ENCODE measurements at regions not wholly inside any gene's neighbourhood (a gene's known extent, or its start where the extent isn't known, plus 50 kb on each side); places are given as distances from the start of the nearest gene placed in this dataset.

DNA sequence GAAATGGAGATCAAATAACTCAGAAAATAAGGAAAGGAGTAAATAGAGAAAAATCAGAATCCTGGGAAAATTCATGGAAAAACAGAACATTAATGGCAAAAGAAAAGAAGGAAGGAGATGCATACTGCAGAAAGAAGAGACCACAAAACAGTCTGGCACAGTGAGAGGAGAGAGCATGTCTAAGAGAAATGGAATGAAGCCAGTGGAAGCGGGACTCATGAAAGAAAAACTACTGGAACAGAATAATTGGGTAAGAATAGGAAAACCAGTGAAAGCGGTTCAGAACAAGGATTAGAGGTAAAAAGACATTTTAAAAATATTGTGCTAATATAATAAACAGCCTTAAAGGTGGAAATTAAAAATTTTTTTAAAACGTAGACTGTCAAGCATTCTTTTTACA lies 93.6 kb upstream of the GREM2 start:
- no peak for TF ChIP-seq POLR2A (IDR thresholded peaks at IDR 0.05)
- TF ChIP-seq, protein P1, sequence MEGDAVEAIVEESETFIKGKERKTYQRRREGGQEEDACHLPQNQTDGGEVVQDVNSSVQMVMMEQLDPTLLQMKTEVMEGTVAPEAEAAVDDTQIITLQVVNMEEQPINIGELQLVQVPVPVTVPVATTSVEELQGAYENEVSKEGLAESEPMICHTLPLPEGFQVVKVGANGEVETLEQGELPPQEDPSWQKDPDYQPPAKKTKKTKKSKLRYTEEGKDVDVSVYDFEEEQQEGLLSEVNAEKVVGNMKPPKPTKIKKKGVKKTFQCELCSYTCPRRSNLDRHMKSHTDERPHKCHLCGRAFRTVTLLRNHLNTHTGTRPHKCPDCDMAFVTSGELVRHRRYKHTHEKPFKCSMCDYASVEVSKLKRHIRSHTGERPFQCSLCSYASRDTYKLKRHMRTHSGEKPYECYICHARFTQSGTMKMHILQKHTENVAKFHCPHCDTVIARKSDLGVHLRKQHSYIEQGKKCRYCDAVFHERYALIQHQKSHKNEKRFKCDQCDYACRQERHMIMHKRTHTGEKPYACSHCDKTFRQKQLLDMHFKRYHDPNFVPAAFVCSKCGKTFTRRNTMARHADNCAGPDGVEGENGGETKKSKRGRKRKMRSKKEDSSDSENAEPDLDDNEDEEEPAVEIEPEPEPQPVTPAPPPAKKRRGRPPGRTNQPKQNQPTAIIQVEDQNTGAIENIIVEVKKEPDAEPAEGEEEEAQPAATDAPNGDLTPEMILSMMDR (IDR thresholded peaks at IDR 0.05), result no peak
- no peaks in the 10 kb centered on the region for H3K4me1 ChIP-seq
- WGBS, 2 donors, result 58 to 72% methylated on average over 3 of the region's 3 CpGs
- no peaks in the 10 kb centered on the region for H3K27me3 ChIP-seq
- intact Hi-C loops (cut with DNase I), result no loop called here
- H3K4me3 ChIP-seq (replicated peaks in 1 of 3), result no peak overlapping the region
- no peaks in the 10 kb centered on the region for H3K9me3 ChIP-seq
- no peak overlapping the region for H3K27ac ChIP-seq
- no peaks in the 10 kb centered on the region for H3K36me3 ChIP-seq
- no peak for DNase-seq

DNA sequence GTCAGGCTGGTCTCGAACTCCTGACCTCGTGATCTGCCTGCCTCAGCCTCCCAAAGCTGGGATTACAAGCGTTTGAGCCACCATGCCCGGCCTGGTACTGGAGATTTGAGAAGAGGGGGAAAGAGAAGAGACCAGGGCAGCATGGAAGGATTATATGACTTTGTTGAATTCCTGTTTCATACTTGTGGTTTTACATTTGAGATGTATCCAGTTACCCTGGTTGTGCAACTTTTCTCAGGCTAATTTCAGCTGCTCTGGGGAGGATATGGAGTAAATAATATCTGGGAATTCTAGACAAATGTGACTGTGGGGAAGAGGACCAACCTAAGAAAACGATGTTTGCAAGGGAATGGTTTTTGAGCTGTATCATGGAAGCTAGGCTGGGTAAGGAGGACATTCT lies 89.5 kb upstream of the GREM2 start:
- Histone ChIP-seq H3K36me3 (no peaks in the 10 kb centered on the region), H3K27ac (no peak overlapping the region), H3K27me3 (no peaks in the 10 kb centered on the region), H3K9me3 (no peaks in the 10 kb centered on the region), H3K4me1 (no peaks in the 10 kb centered on the region), H3K4me3 (replicated peaks in 1 of 3) (no peak overlapping the region)
- TF ChIP-seq, protein P1 (IDR thresholded peaks at IDR 0.05), result no peak
- no peak for TF ChIP-seq POLR2A (IDR thresholded peaks at IDR 0.05)
- intact Hi-C loops (cut with DNase I), result no loop called here
- 76 to 86% methylated on average over 5 of the region's 5 CpGs for WGBS, 2 donors
- DNase-seq, result no peak

DNA sequence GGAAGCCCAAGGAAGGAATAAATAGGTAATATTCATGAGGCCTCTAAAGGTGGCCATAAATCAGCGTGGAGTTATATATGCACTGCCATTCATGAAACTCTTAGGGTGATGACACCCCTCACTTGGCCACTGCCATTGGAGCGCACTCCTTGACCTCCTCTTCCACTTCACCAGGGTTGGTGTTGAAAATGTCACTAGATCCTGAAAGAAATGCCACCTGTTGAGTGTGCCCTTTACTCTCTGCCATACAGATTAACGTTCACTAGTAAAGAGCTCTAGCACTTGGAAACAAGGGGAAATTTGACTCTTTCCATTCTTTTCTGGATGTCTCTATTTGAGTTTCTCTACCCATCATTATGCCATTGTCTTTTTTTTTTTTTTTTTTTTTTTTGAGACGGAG lies 83.5 kb upstream of the GREM2 start:
- H3K4me1 ChIP-seq, result no peaks in the 10 kb centered on the region
- H3K9me3 ChIP-seq, result no peaks in the 10 kb centered on the region
- 89 to 92% methylated on average over 4 of the region's 4 CpGs for WGBS, 2 donors
- H3K36me3 ChIP-seq, result no peaks in the 10 kb centered on the region
- DNase-seq, result no peak
- H3K27ac ChIP-seq, result no peak overlapping the region
- intact Hi-C loops (cut with DNase I), result no loop called here
- TF ChIP-seq, protein P1 (IDR thresholded peaks at IDR 0.05), result no peak
- no peak for TF ChIP-seq POLR2A (IDR thresholded peaks at IDR 0.05)
- H3K27me3 ChIP-seq, result no peaks in the 10 kb centered on the region
- H3K4me3 ChIP-seq (replicated peaks in 1 of 3), result no peak overlapping the region

DNA sequence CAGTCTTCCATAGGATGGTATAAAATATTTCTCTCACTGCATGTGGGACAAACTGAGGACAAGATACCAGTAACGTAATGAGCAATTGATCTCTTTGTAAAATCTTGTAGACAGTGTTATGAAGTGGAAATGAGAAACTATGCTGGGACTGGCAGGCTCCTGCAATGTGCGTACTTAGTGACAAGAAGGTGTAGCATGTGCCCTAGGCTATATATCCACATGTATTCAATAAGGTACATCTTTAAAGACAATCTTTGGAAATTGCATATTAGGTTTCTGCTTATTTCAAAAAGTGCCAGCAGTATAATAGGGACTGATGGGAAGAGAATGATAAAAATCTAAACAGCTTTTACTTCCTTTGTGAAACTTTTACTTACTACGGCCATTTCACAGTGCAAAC lies 81.9 kb upstream of the GREM2 start:
- Histone ChIP-seq H3K9me3 (no peaks in the 10 kb centered on the region), H3K4me3 (replicated peaks in 1 of 3) (no peak overlapping the region), H3K27me3 (no peaks in the 10 kb centered on the region), H3K27ac (no peak overlapping the region), H3K4me1 (no peaks in the 10 kb centered on the region), H3K36me3 (no peaks in the 10 kb centered on the region)
- DNase-seq, result no peak
- intact Hi-C loops (cut with DNase I), result loop anchor here (5.0 kb wide), 1 partner anchor 502 kb away; no protein-coding TSS in a partner anchor
- WGBS, 2 donors, result 68 to 81% methylated on average over 3 of the region's 3 CpGs
- TF ChIP-seq, protein P1 (IDR thresholded peaks at IDR 0.05), result no peak
- no peak for TF ChIP-seq POLR2A (IDR thresholded peaks at IDR 0.05)

DNA sequence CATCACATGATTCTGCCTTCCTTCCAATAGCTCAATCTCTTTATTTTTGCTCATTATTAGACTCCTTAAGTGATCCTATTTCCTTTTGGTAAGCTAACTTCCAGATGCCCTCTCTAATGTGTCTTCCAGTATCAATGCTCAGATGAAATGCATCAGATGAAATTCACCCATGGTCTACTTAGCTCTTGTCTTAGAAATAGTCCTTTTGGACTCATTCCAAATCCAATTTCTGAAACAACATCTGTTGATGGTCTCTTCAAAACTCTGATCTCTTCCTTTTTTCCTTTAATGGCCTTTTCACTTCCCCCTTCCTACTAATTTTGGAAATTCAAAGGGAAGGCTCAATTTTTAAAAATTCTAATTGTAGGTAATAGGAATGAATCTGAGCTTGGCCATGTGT lies 81.1 kb upstream of the GREM2 start:
- Histone ChIP-seq H3K4me3 (replicated peaks in 1 of 3) (no peak overlapping the region), H3K27ac (no peak overlapping the region), H3K27me3 (no peaks in the 10 kb centered on the region), H3K4me1 (no peaks in the 10 kb centered on the region), H3K36me3 (no peaks in the 10 kb centered on the region), H3K9me3 (no peaks in the 10 kb centered on the region)
- TF ChIP-seq, protein P1 (IDR thresholded peaks at IDR 0.05), result no peak
- TF ChIP-seq POLR2A (IDR thresholded peaks at IDR 0.05), result no peak
- DNase-seq, result no peak
- intact Hi-C loops (cut with DNase I), result loop anchor here (5.0 kb wide), 1 partner anchor 501 kb away; no protein-coding TSS in a partner anchor

Data from thyroid gland (tissue), 4 donors.